IPS-15b (cell line): ENCODE measurements at regions not wholly inside any gene's neighbourhood (a gene's known extent, or its start where the extent isn't known, plus 50 kb on each side); places are given as distances from the start of the nearest gene placed in this dataset.
"Not testable (repeated sequence)": the region's sequence is repeated elsewhere in the genome, so short reads cannot be mapped to it uniquely, and the experiment has no call there.

Experiments
- H3K27me3 ChIP-seq: one replicate; pipeline ENCODE4 v1.6.1; 2013; ENCODE audit warnings: low read length; ENCODE audit not compliant: control insufficient read depth, insufficient read depth
- H3K36me3 ChIP-seq: one replicate; pipeline ENCODE4 v1.6.1; 2013; ENCODE audit warnings: low read length; ENCODE audit not compliant: control insufficient read depth, insufficient read depth
- H3K4me1 ChIP-seq: one replicate; pipeline ENCODE4 v1.6.1; 2013; ENCODE audit warnings: mild to moderate bottlenecking, low read length; ENCODE audit not compliant: control insufficient read depth, insufficient read depth
- H3K4me3 ChIP-seq: one replicate; pipeline ENCODE4 v1.5.1; 2013; ENCODE audit warnings: low read depth, low read length
- H3K9ac ChIP-seq: one replicate; pipeline ENCODE4 v1.6.1; 2013; ENCODE audit warnings: low read depth, mild to moderate bottlenecking, low read length
- H3K9me3 ChIP-seq: one replicate; pipeline ENCODE4 v1.6.1; 2013; ENCODE audit warnings: mild to moderate bottlenecking, low read length; ENCODE audit not compliant: control insufficient read depth, insufficient read depth

- H3K9me3 ChIP-seq, result no peaks in the 10 kb centered on the region
- no peak overlapping the region for H3K9ac ChIP-seq
Measured at GRCh38 chr17:70378076-70378475, 208.7 kb downstream of the KCNJ2 start.

GRCh38 chr17:70379945-70380344 is 210.6 kb downstream of the KCNJ2 start:
- H3K9me3 ChIP-seq, result no peaks in the 10 kb centered on the region
- no peaks in the 10 kb centered on the region for H3K27me3 ChIP-seq
- no peak overlapping the region for H3K4me3 ChIP-seq
- no peak overlapping the region for H3K9ac ChIP-seq
- no peaks in the 10 kb centered on the region for H3K4me1 ChIP-seq
- no peaks in the 10 kb centered on the region for H3K36me3 ChIP-seq

More at GRCh38 chr17:70378076-70378475, 208.7 kb downstream of the KCNJ2 start:
- Histone ChIP-seq H3K4me3 (no peak overlapping the region), H3K27me3 (no peaks in the 10 kb centered on the region), H3K4me1 (no peaks in the 10 kb centered on the region), H3K36me3 (no peaks in the 10 kb centered on the region)

GRCh38 chr17:70381916-70382315 is 212.6 kb downstream of the KCNJ2 start:
- H3K9ac ChIP-seq, H3K9me3 ChIP-seq, H3K4me1 ChIP-seq, H3K36me3 ChIP-seq, H3K27me3 ChIP-seq, H3K4me3 ChIP-seq: not testable (repeated sequence)

GRCh38 chr17:70388326-70388725 is 219.0 kb downstream of the KCNJ2 start:
- H3K9me3 ChIP-seq, result no peaks in the 10 kb centered on the region
- no peak overlapping the region for H3K4me3 ChIP-seq
- no peaks in the 10 kb centered on the region for H3K27me3 ChIP-seq
- H3K36me3 ChIP-seq, result no peaks in the 10 kb centered on the region
- no peaks in the 10 kb centered on the region for H3K4me1 ChIP-seq
- H3K9ac ChIP-seq, result no peak overlapping the region

- not testable (repeated sequence) for H3K27me3 ChIP-seq, H3K36me3 ChIP-seq, H3K4me3 ChIP-seq, H3K4me1 ChIP-seq, H3K9ac ChIP-seq, H3K9me3 ChIP-seq
Measured at GRCh38 chr17:70389232-70389757, 220.0 kb downstream of the KCNJ2 start.

GRCh38 chr17:70390049-70390448 is 220.7 kb downstream of the KCNJ2 start:
- Histone ChIP-seq H3K9me3 (no peaks in the 10 kb centered on the region), H3K27me3 (no peaks in the 10 kb centered on the region), H3K4me3 (no peak overlapping the region), H3K4me1 (no peaks in the 10 kb centered on the region), H3K9ac (no peak overlapping the region), H3K36me3 (no peaks in the 10 kb centered on the region)

GRCh38 chr17:70394473-70395232 is 225.3 kb downstream of the KCNJ2 start:
- Histone ChIP-seq H3K36me3 (no peaks in the 10 kb centered on the region), H3K9ac (no peak overlapping the region), H3K4me1 (no peaks in the 10 kb centered on the region), H3K9me3 (no peaks in the 10 kb centered on the region), H3K27me3 (no peaks in the 10 kb centered on the region), H3K4me3 (no peak overlapping the region)

GRCh38 chr17:70405492-70406220 is 236.3 kb downstream of the KCNJ2 start:
- H3K4me1 ChIP-seq, result peaks cover 3% of the 10 kb centered on the region
- H3K9ac ChIP-seq, result no peak overlapping the region
- no peak overlapping the region for H3K4me3 ChIP-seq
- H3K36me3 ChIP-seq, result no peaks in the 10 kb centered on the region
- no peaks in the 10 kb centered on the region for H3K9me3 ChIP-seq
- no peaks in the 10 kb centered on the region for H3K27me3 ChIP-seq

- no peaks in the 10 kb centered on the region for H3K9me3 ChIP-seq
- H3K4me3 ChIP-seq, result no peak overlapping the region
- no peaks in the 10 kb centered on the region for H3K36me3 ChIP-seq
- H3K4me1 ChIP-seq, result no peaks in the 10 kb centered on the region
- H3K27me3 ChIP-seq, result no peaks in the 10 kb centered on the region
- H3K9ac ChIP-seq, result no peak overlapping the region
Measured at GRCh38 chr17:70407506-70407905, 238.2 kb downstream of the KCNJ2 start.

GRCh38 chr17:70408768-70409167 is 239.4 kb downstream of the KCNJ2 start:
- H3K4me1 ChIP-seq, result no peaks in the 10 kb centered on the region
- H3K9me3 ChIP-seq, result no peaks in the 10 kb centered on the region
- no peaks in the 10 kb centered on the region for H3K27me3 ChIP-seq
- H3K36me3 ChIP-seq, result no peaks in the 10 kb centered on the region
- H3K4me3 ChIP-seq, result no peak overlapping the region
- H3K9ac ChIP-seq, result no peak overlapping the region

GRCh38 chr17:70414300-70414699 is 245.0 kb downstream of the KCNJ2 start:
- H3K36me3 ChIP-seq, result no peaks in the 10 kb centered on the region
- no peaks in the 10 kb centered on the region for H3K27me3 ChIP-seq
- no peak overlapping the region for H3K9ac ChIP-seq
- H3K4me3 ChIP-seq, result no peak overlapping the region
- no peaks in the 10 kb centered on the region for H3K4me1 ChIP-seq
- H3K9me3 ChIP-seq, result no peaks in the 10 kb centered on the region
